TTC549 (cell line): ENCODE measurements at regions not wholly inside any gene's neighbourhood (a gene's known extent, or its start where the extent isn't known, plus 50 kb on each side); places are given as distances from the start of the nearest gene placed in this dataset.

Experiments used
- FAIRE-seq: peaks from 2 replicates; lab custom pipeline; 2012; peaks lifted over from hg19 to GRCh38; lab: Jason Lieb, UNC

- no peak for FAIRE-seq
These were observed 282.6 kb upstream of the DPYD start for GRCh38 chr1:98203466-98203865.

DNA sequence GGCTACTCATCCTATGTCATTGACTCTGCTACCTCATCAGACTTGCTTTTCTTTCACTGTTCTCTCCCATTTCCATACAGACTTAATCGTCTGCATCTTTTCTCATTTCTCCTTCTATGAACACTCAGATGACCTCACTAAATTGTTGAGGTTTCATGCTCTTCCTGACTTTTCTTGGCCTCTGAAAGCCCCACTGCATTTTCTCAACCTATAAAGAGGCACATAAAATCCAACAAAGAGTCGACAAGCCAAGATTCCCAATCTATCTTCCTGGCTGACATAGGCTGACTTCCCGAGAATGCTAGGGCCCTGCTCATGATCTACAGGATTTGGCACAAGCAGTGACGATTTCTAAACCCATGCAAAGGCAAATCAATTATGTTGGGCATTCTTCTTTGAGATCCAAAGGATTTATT, 280.8 kb upstream of the DPYD start:
- FAIRE-seq, result peak; percentile 85

- FAIRE-seq, result no peak
These were observed 276.5 kb upstream of the DPYD start for GRCh38 chr1:98197356-98197755.

DNA sequence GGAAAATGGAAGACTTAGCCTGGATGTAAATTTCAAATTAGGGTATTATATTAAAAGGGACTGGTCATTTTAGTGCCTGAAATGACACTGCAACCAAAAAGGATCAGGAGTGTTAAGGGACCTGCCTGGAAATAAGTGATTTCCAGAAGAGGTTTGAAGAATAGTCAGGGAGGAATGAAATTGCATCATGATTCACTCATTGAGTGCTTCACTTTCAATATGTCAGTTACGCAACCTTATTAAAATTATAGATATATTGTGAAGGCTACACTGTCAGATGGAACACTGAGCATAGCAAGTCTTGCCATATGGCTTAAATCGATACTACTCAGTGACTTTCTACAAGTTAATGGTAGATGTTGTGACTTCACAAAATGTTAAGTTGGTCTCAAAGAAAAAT, 275.2 kb upstream of the DPYD start:
- no peak for FAIRE-seq

DNA sequence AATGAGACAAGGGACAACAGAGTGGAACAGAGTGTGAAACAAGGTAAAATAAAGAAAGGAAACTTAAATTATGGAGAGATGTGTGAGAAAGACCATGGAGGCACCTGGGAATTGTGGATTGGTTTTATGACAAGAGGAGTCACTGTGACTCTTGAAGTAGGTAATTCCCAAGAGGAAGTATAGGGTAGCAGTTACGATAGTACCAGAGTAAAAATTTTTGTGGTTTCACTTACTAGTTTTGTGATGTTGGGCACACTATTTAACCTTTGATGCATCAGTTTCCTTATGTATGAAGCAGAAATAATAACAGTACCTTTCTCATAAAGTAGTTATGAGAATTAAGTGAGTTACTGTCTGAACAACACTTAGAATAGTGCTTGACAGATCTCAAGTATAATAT, 267.9 kb upstream of the DPYD start:
- FAIRE-seq, result no peak

- FAIRE-seq, result no peak
These were observed 264.0 kb upstream of the DPYD start for GRCh38 chr1:98184856-98185255.

DNA sequence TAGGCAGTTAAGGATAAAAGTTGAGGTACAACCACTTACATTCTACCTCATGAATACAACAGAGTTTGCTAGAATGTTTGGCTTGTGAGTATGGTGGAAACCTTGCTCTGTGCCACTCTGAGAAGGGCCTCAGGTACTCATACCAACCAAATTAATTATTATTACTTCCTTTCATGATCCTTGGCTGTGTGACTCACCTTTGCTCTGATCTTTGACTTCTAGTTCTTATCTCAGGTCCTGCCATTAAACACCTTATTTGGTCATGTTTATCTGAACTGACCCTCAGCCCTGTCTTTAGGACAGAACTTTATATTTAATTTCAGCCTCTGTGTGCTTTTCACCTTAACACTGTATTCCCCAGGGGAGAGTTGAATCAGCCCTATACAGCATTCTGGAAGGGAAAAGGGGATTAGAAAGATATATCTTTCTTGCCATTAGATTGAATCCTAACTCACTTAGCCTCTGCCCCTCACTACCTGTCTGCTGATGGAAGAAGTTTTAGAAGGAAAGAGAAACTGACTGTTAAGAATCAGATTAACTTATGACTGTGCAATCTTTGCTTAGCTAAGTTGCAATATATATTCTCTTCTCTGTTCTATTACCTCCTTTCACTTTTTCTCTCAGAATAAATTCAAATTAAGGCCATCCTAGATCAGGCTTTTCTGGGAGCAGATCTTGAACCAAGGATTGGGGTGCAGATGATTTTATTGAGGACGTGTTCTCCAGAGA, 260.4 kb upstream of the DPYD start:
- FAIRE-seq, result no peak

GRCh38 chr1:98179151-98179773, 258.4 kb upstream of the DPYD start:
- no peak for FAIRE-seq

GRCh38 chr1:98177751-98178150, 256.9 kb upstream of the DPYD start:
- no peak for FAIRE-seq

DNA sequence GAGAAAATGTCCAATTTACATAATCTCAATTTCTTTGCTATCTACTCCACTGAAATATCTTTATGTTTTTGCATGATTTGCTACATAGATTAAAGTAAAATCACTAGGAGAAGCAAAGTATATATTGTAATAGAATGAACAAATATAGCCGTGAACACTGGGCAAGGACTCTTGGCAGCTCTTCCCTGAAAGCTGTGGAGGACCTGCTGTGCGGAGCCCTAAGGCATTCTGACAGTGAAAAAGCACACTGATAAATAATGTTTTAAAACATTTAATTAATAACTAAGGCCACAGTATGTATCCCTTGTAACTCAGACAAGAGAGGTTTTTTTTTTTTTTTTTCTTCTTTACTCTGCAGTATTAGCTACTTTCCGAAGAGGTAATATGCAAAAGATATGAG, 256.1 kb upstream of the DPYD start:
- FAIRE-seq, result no peak

- FAIRE-seq, result no peak
These were observed 255.6 kb upstream of the DPYD start for GRCh38 chr1:98176414-98176813.

GRCh38 chr1:98172578-98172977, 251.7 kb upstream of the DPYD start:
- no peak for FAIRE-seq

DNA sequence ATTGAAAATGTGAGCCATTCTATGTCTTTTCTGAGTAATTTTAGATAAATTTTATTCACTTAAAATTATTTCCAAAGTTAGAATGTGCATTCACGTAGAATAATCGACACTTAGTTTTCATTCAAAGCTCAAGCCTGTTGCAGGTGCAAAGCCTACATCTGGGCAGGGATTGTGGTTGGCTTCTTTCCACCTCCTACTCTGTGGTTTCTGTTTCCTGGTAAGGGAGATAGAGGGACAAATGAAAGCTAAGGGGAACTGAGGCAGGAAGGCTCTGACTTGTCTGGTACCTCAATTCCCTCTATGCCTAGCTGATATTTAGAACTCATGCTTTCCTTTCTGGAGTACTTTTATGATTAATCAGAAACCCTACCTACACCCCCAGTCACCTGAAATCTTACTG, 251.2 kb upstream of the DPYD start:
- FAIRE-seq, result no peak

GRCh38 chr1:98164509-98164908, 243.7 kb upstream of the DPYD start:
- no peak for FAIRE-seq

GRCh38 chr1:98157524-98158313, 236.9 kb upstream of the DPYD start:
- no peak for FAIRE-seq

DNA sequence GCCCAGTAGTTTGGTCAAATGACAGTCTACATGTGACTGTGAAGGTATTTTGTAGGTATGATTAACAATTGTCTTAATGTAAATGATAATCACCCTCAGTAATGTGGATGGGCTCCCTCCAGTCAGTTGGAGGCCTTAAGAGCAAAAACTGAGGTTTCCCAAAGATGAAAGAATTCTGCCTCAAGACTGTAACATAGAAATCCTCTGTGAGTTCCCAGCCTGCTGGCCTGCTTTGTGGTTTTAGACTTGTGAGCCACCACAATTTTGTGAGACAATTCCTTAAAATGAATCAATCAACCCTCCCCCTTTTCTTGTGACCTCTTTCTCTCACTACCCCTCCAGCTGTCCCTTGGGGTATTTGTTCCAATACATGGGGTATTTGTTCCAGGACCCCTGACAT, 226.4 kb upstream of the DPYD start:
- FAIRE-seq, result no peak

DNA sequence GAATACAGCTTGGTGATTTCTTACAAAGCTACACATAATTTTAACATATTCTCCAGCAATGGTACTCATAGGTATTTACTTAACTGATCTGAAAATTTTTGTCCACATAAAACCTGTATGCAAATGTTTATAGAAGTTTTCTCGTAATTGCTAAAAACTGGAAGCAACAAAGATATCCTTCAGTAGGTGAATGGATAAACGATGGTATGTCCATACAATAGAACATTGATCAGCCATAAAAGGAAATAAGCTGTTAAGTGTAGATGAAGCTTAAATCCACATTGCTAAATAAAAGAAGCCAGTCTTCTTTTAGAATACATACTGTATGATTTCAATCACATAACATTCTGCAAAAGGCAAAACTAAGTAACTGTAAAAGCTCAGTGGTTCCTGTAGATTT, 224.8 kb upstream of the DPYD start:
- FAIRE-seq, result no peak

- no peak for FAIRE-seq
These were observed 222.6 kb upstream of the DPYD start for GRCh38 chr1:98143403-98143802.

- no peak for FAIRE-seq
These were observed 212.3 kb upstream of the DPYD start for GRCh38 chr1:98133131-98133530.

- FAIRE-seq, result no peak
These were observed 209.6 kb upstream of the DPYD start for GRCh38 chr1:98130408-98130807.

GRCh38 chr1:98129491-98129890, 208.7 kb upstream of the DPYD start:
- no peak for FAIRE-seq

GRCh38 chr1:98126740-98127139, 205.9 kb upstream of the DPYD start:
- FAIRE-seq, result no peak

- FAIRE-seq, result no peak
These were observed 200.8 kb upstream of the DPYD start for GRCh38 chr1:98121646-98122045.

DNA sequence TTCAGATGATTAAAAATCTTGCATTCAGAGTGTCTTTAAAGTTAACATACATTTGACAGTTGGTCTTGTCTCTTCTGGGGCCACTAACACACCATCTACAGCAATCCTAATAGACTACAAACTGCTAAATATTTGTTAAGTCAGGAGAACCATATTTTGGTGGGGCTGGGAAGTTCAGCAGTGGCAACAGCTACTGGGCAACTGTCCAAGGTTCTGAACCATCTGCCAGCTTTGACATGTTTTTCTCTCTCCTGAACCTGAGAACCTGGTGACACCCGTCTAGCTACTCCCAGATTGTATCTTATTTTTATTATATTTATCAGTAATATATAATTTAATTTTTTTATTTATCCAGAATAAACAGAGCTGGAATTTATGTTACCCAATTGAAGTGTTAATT, 199.0 kb upstream of the DPYD start:
- no peak for FAIRE-seq
